ENCODE measurements at regions not wholly inside any gene's neighbourhood (a gene's known extent, or its start where the extent isn't known, plus 50 kb on each side); places are given as distances from the start of the nearest gene placed in this dataset.

- Histone ChIP-seq H3K4me2 (no peak overlapping the region), H3K9me3 (replicated peaks in 1 of 11) (peaks cover 0 to 7% (median 0%) of the 10 kb centered on the region in 11 experiments; a peak in 5 of 22 replicates), H3K4me3 (no peak overlapping the region), H3K36me3 (no peaks in the 10 kb centered on the region), H3K27ac (no peak overlapping the region), H3K27me3 (no peaks in the 10 kb centered on the region), H3K9ac (no peak overlapping the region), H4K20me1 (peaks cover 0 to 2% (median 0%) of the 10 kb centered on the region in 11 experiments; a peak in 1 of 22 replicates), H3K4me1 (peaks cover 2 to 12% (median 8%) of the 10 kb centered on the region in 10 experiments; a peak in 16 of 20 replicates)
- no peak for TF ChIP-seq Cebpa-rat (IDR thresholded peaks at IDR 0.05)
These were observed 99.4 kb upstream of the PKDCC start for GRCh38 chr2:41948397-41948763.

- H3K36me3 ChIP-seq: no peaks in the 10 kb centered on the region
- H3K9ac ChIP-seq: no peak overlapping the region
- no peak overlapping the region for H3K27ac ChIP-seq
- peaks cover 0 to 7% (median 0%) of the 10 kb centered on the region in 11 experiments; a peak in 5 of 22 replicates for H3K9me3 ChIP-seq (replicated peaks in 1 of 11)
- peaks cover 8 to 21% (median 16%) of the 10 kb centered on the region in 10 experiments; a peak in 18 of 20 replicates for H3K4me1 ChIP-seq
- TF ChIP-seq Cebpa-rat (IDR thresholded peaks at IDR 0.05): no peak
- peaks cover 0 to 4% (median 0%) of the 10 kb centered on the region in 11 experiments; a peak in 1 of 22 replicates for H4K20me1 ChIP-seq
- no peaks in the 10 kb centered on the region for H3K27me3 ChIP-seq
- H3K4me2 ChIP-seq: 0 out of 22 replicates have a peak overlapping the region, but pooled peaks of 1 of the 11 experiments have one; percentile 14
- no peak overlapping the region for H3K4me3 ChIP-seq
These were observed 98.5 kb upstream of the PKDCC start for GRCh38 chr2:41949091-41949882.

- no peak overlapping the region for H3K9ac ChIP-seq
- peaks cover 16 to 29% (median 24%) of the 10 kb centered on the region in 10 experiments for H3K4me1 ChIP-seq
- H3K4me3 ChIP-seq: no peak overlapping the region
- no peaks in the 10 kb centered on the region for H3K36me3 ChIP-seq
- no peaks in the 10 kb centered on the region for H3K27me3 ChIP-seq
- peaks cover 0 to 7% (median 0%) of the 10 kb centered on the region in 11 experiments; a peak in 5 of 22 replicates for H3K9me3 ChIP-seq (replicated peaks in 1 of 11)
- H3K4me2 ChIP-seq: 0 out of 22 replicates have a peak overlapping the region, but pooled peaks of 1 of the 11 experiments have one; percentile 14
- H4K20me1 ChIP-seq: peaks cover 0 to 4% (median 0%) of the 10 kb centered on the region in 11 experiments; a peak in 1 of 22 replicates
- TF ChIP-seq Cebpa-rat (IDR thresholded peaks at IDR 0.05): no peak
- H3K27ac ChIP-seq: no peak overlapping the region
These were observed 97.7 kb upstream of the PKDCC start for GRCh38 chr2:41949883-41950665.

- H3K4me3 ChIP-seq: no peak overlapping the region
- TF ChIP-seq Cebpa-rat (IDR thresholded peaks at IDR 0.05): no peak
- H3K9me3 ChIP-seq (replicated peaks in 1 of 11): 0 out of 22 replicates have a peak, but pooled peaks cover 0 to 3% (median 0%) of the 10 kb centered on the region in 11 experiments
- no peak overlapping the region for H3K27ac ChIP-seq
- peaks cover 21 to 34% (median 30%) of the 10 kb centered on the region in 10 experiments for H3K4me1 ChIP-seq
- H3K27me3 ChIP-seq: no peaks in the 10 kb centered on the region
- no peaks in the 10 kb centered on the region for H3K36me3 ChIP-seq
- peaks cover 0 to 4% (median 0%) of the 10 kb centered on the region in 11 experiments; a peak in 1 of 22 replicates for H4K20me1 ChIP-seq
- no peak overlapping the region for H3K9ac ChIP-seq
- no peak overlapping the region for H3K4me2 ChIP-seq
These were observed 97.2 kb upstream of the PKDCC start for GRCh38 chr2:41950666-41950960.

GRCh38 chr2:41954304-41955291 is 93.2 kb upstream of the PKDCC start:
- Histone ChIP-seq H3K27me3 (no peaks in the 10 kb centered on the region), H3K4me3 (peak overlapping the region in 2 of 10 experiments; percentile 15 to 31; a peak in 2 of 20 replicates), H3K27ac (peak overlapping the region in 8 of 11 experiments; percentile 2 to 67 (median 48); a peak in 12 of 22 replicates), H3K36me3 (no peaks in the 10 kb centered on the region), H3K4me1 (peaks cover 24 to 43% (median 34%) of the 10 kb centered on the region in 10 experiments), H3K4me2 (peak overlapping the region; percentile 63 to 92 (median 78)), H3K9me3 (replicated peaks in 1 of 11) (no peaks in the 10 kb centered on the region), H4K20me1 (peaks cover 0 to 4% (median 0%) of the 10 kb centered on the region in 11 experiments; a peak in 1 of 22 replicates), H3K9ac (peak overlapping the region in 3 of 11 experiments; percentile 4 to 21 (median 18); a peak in 1 of 22 replicates)
- TF ChIP-seq Cebpa-rat (IDR thresholded peaks at IDR 0.05): no peak

GRCh38 chr2:41955316-41956043 is 92.3 kb upstream of the PKDCC start:
- peaks cover 24 to 43% (median 33%) of the 10 kb centered on the region in 10 experiments for H3K4me1 ChIP-seq
- peak overlapping the region; percentile 63 to 92 (median 78) for H3K4me2 ChIP-seq
- peaks cover 0 to 4% (median 0%) of the 10 kb centered on the region in 11 experiments; a peak in 1 of 22 replicates for H4K20me1 ChIP-seq
- H3K27me3 ChIP-seq: no peaks in the 10 kb centered on the region
- H3K36me3 ChIP-seq: no peaks in the 10 kb centered on the region
- H3K4me3 ChIP-seq: peak overlapping the region in 2 of 10 experiments; percentile 15 to 31; a peak in 2 of 20 replicates
- H3K9me3 ChIP-seq (replicated peaks in 1 of 11): no peaks in the 10 kb centered on the region
- TF ChIP-seq Cebpa-rat (IDR thresholded peaks at IDR 0.05): no peak
- peak overlapping the region in 7 of 11 experiments; percentile 14 to 67 (median 49); a peak in 12 of 22 replicates for H3K27ac ChIP-seq
- H3K9ac ChIP-seq: peak overlapping the region in 3 of 11 experiments; percentile 4 to 21 (median 18); a peak in 1 of 22 replicates

- TF ChIP-seq Cebpa-rat (IDR thresholded peaks at IDR 0.05): no peak
- H3K4me2 ChIP-seq: no peak overlapping the region
- H4K20me1 ChIP-seq: peaks cover 0 to 4% (median 0%) of the 10 kb centered on the region in 11 experiments; a peak in 1 of 22 replicates
- no peak overlapping the region for H3K4me3 ChIP-seq
- H3K4me1 ChIP-seq: peaks cover 24 to 42% (median 32%) of the 10 kb centered on the region in 10 experiments
- H3K9me3 ChIP-seq (replicated peaks in 1 of 11): no peaks in the 10 kb centered on the region
- H3K9ac ChIP-seq: no peak overlapping the region
- no peak overlapping the region for H3K27ac ChIP-seq
- H3K27me3 ChIP-seq: no peaks in the 10 kb centered on the region
- H3K36me3 ChIP-seq: no peaks in the 10 kb centered on the region
These were observed 90.4 kb upstream of the PKDCC start for GRCh38 chr2:41957431-41957830.
